ENCODE measurements at regions not wholly inside any gene's neighbourhood (a gene's known extent, or its start where the extent isn't known, plus 50 kb on each side); places are given as distances from the start of the nearest gene placed in this dataset.

GRCh38 chr13:76459863-76460262 lies 426.3 kb downstream of the KCTD12 start:
- DNase-seq (ENCODE audit: low spot score), result no peak

GRCh38 chr13:76455960-76456359 lies 430.2 kb downstream of the KCTD12 start:
- no peak for DNase-seq (ENCODE audit: low spot score)

GRCh38 chr13:76454991-76455390 lies 431.2 kb downstream of the KCTD12 start:
- no peak for DNase-seq (ENCODE audit: low spot score)

- no peak for DNase-seq (ENCODE audit: low spot score)
Measured at GRCh38 chr13:76449716-76450115, 436.5 kb downstream of the KCTD12 start.

- no peak for DNase-seq (ENCODE audit: low spot score)
Measured at GRCh38 chr13:76446191-76446590, 440.0 kb downstream of the KCTD12 start.

GRCh38 chr13:76440568-76440967 lies 445.6 kb downstream of the KCTD12 start:
- DNase-seq (ENCODE audit: low spot score), result no peak

- no peak for DNase-seq (ENCODE audit: low spot score)
Measured at GRCh38 chr13:76439546-76439945, 446.7 kb downstream of the KCTD12 start.

GRCh38 chr13:76438050-76438449 lies 448.2 kb downstream of the KCTD12 start:
- DNase-seq (ENCODE audit: low spot score), result no peak

- no peak for DNase-seq (ENCODE audit: low spot score)
Measured at GRCh38 chr13:76425935-76426334, 460.3 kb downstream of the KCTD12 start.

- DNase-seq (ENCODE audit: low spot score), result no peak
Measured at GRCh38 chr13:76421011-76421410, 465.2 kb downstream of the KCTD12 start.

GRCh38 chr13:76418404-76418803 lies 467.8 kb downstream of the KCTD12 start:
- DNase-seq (ENCODE audit: low spot score), result no peak

GRCh38 chr13:76414320-76414719 lies 471.9 kb downstream of the KCTD12 start:
- DNase-seq (ENCODE audit: low spot score), result peak; percentile 6

- DNase-seq (ENCODE audit: low spot score), result no peak
Measured at GRCh38 chr13:76406243-76406642, 480.0 kb downstream of the KCTD12 start.

- no peak for DNase-seq (ENCODE audit: low spot score)
Measured at GRCh38 chr13:76398425-76398824, 487.8 kb downstream of the KCTD12 start.

- DNase-seq (ENCODE audit: low spot score), result no peak
Measured at GRCh38 chr13:76397413-76397812, 488.8 kb downstream of the KCTD12 start.

GRCh38 chr13:76389321-76389720 lies 496.9 kb downstream of the KCTD12 start:
- no peak for DNase-seq (ENCODE audit: low spot score)

- DNase-seq (ENCODE audit: low spot score), result no peak
Measured at GRCh38 chr13:76387566-76387965, 498.6 kb downstream of the KCTD12 start.

- DNase-seq (ENCODE audit: low spot score), result no peak
Measured at GRCh38 chr13:76386321-76386720, 499.9 kb downstream of the KCTD12 start.

GRCh38 chr13:76385586-76385985 lies 500.6 kb downstream of the KCTD12 start:
- DNase-seq (ENCODE audit: low spot score), result no peak

GRCh38 chr13:76383676-76384461 lies 502.3 kb downstream of the KCTD12 start:
- DNase-seq (ENCODE audit: low spot score), result peak; percentile 46

GRCh38 chr13:76380446-76381065 lies 505.6 kb downstream of the KCTD12 start:
- DNase-seq (ENCODE audit: low spot score), result no peak

- DNase-seq (ENCODE audit: low spot score), result no peak
Measured at GRCh38 chr13:76379341-76380105, 506.7 kb downstream of the KCTD12 start.

GRCh38 chr13:76378767-76379166 lies 507.4 kb downstream of the KCTD12 start:
- DNase-seq (ENCODE audit: low spot score), result no peak

Data from SK-N-DZ (cell line).